ENCODE measurements at regions not wholly inside any gene's neighbourhood (a gene's known extent, or its start where the extent isn't known, plus 50 kb on each side); places are given as distances from the start of the nearest gene placed in this dataset.

DNA sequence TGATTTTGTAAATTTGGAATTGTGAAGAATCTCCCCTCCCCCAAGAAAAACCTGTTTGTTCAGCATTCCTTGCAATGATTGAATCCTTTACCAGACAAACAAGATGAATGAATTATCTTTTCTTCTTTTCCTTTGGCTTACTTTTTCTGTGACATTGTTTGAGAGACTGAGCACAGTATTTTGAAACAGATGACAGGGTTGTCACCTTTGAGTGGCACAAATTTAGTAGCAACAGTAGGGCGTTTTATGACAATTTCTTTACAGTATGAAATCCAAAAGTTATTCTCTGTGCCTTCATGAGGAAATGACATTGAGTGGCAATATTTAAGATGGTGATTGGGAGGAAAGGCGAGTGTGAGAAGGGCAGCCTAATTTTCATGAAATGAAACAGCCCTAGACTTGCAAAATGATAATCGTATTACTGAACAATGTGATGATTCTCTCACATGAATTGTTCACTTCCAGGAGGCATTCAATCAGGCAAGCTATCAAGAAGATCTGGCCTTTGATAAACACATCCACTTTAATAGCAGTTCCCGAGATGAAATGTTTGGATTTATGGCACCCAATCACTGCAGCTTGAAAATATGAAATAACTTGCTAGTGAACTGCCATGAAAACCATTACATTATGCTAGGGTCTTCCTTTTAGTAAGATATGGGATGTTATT is 68.6 kb upstream of the SCEL start:
- TF ChIP-seq, protein P1, sequence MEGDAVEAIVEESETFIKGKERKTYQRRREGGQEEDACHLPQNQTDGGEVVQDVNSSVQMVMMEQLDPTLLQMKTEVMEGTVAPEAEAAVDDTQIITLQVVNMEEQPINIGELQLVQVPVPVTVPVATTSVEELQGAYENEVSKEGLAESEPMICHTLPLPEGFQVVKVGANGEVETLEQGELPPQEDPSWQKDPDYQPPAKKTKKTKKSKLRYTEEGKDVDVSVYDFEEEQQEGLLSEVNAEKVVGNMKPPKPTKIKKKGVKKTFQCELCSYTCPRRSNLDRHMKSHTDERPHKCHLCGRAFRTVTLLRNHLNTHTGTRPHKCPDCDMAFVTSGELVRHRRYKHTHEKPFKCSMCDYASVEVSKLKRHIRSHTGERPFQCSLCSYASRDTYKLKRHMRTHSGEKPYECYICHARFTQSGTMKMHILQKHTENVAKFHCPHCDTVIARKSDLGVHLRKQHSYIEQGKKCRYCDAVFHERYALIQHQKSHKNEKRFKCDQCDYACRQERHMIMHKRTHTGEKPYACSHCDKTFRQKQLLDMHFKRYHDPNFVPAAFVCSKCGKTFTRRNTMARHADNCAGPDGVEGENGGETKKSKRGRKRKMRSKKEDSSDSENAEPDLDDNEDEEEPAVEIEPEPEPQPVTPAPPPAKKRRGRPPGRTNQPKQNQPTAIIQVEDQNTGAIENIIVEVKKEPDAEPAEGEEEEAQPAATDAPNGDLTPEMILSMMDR (IDR thresholded peaks at IDR 0.05; ENCODE audit: control insufficient read depth, extremely low read depth, insufficient read depth), result no peak
- no peak for DNase-seq (ENCODE audit: low read depth)
- no peak overlapping the region for H3K4me3 ChIP-seq (ENCODE audit: low read depth, low read length)

DNA sequence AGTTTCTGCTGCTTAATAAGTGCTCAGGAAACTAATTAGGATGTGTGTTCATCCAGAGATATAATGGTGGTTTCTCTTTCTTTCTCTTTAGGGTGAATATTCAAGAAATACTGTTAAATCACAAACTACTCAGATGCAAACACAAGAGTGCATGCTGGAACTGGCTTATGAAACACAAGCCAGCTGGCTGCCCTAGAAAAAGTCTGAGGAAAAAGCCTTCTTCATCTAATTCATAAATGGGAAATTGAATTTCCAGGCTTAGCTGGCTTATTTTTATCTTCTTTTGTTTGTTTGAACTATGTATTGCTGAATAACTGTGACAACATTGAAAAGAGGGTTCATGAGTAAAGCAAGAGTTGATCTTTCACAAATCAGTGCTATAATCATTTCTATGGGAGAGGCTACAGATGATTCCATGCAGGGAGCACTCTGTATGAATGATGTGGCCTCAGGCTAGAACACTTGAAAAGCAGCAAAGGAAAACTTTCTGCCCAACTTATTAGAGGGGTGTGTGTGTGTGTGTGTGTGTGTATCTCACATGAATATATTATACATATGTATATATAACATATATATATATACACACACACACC is 69.8 kb upstream of the SCEL start:
- no peak overlapping the region for H3K4me3 ChIP-seq (ENCODE audit: low read depth, low read length)
- no peak for DNase-seq (ENCODE audit: low read depth)
- TF ChIP-seq, protein P1 (IDR thresholded peaks at IDR 0.05; ENCODE audit: control insufficient read depth, extremely low read depth, insufficient read depth), result no peak

DNA sequence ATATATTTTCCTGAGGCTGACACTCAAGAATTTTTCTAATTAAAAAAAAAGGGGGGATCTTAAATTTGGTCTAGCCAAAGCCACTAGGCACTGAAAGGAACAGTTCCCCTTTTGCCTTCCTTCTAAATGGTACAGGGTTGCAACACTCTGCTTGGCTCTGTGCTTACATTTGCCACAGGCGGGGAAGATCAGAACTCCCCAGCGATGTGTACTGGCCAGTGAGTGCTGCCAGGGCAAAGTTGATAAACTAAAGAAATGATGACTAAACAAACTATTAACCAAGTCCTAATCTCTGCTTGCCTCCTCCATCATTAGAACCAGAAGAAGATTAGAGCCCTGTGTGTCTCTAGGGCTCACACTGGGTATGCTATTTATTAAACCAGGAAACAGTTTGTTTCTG is 75.3 kb upstream of the SCEL start:
- H3K4me3 ChIP-seq (ENCODE audit: low read depth, low read length), result no peak overlapping the region
- DNase-seq (ENCODE audit: low read depth), result peak; percentile 7
- TF ChIP-seq, protein P1 (IDR thresholded peaks at IDR 0.05; ENCODE audit: control insufficient read depth, extremely low read depth, insufficient read depth), result no peak

DNA sequence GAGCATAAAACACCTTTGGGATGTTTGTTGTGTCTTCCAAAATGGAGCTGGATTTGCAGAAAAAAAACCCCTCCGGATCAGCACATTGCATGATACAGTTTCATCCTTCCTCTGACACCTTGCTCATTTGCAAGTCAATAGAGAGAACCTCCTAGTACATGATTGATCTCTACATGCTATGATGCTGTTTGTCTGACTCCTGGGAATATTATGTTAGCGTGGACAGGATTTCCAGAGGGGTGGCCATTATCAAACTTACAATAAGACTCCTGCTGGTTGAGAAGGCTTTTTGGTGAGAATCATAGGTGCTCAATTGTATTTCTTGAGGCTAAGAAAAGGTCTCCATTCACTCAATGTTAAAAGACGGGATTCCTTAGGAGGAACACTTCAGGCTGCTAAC is 75.9 kb upstream of the SCEL start:
- no peak overlapping the region for H3K4me3 ChIP-seq (ENCODE audit: low read depth, low read length)
- DNase-seq (ENCODE audit: low read depth), result no peak
- TF ChIP-seq, protein P1 (IDR thresholded peaks at IDR 0.05; ENCODE audit: control insufficient read depth, extremely low read depth, insufficient read depth), result no peak

DNA sequence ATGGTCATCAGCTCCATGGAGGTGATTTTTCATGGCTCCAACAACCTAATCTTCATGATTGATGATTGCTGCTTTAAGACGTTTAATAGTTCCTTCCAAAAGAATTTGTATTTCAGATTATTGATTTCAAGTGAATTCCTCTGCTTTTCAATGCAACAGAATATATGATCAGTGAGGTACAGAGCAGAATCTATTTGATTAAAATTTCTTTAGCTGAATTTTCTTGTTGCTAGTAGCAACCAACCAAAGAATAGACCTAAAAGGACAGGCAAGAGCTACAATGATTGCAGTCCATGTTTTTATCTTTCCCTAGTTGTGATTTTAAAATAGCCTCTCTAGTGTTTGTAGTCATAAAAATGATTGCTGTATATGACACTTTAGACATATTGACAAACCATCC is 76.8 kb upstream of the SCEL start:
- TF ChIP-seq, protein P1 (IDR thresholded peaks at IDR 0.05; ENCODE audit: control insufficient read depth, extremely low read depth, insufficient read depth), result no peak
- DNase-seq (ENCODE audit: low read depth), result no peak
- no peak overlapping the region for H3K4me3 ChIP-seq (ENCODE audit: low read depth, low read length)

DNA sequence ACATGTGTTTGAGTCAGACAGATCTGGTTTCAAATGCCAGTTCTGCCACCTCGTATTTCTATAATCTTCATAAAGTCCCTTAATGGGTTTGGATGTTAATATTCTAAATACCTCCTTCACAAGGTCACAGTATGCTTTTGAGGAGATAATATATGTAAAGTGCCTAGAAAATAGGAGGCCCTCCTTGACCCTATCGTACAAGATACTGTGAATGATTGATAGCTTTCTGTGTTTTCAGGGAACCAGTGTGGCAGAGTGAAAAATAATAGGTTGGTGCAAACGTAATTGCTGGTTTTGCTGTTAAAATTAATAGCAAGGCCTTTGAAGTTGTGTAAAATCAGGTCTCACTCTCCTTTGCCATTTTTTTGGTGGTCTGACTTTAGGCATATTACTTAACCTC is 77.5 kb upstream of the SCEL start:
- DNase-seq (ENCODE audit: low read depth), result no peak
- TF ChIP-seq, protein P1 (IDR thresholded peaks at IDR 0.05; ENCODE audit: control insufficient read depth, extremely low read depth, insufficient read depth), result no peak
- H3K4me3 ChIP-seq (ENCODE audit: low read depth, low read length), result no peak overlapping the region

DNA sequence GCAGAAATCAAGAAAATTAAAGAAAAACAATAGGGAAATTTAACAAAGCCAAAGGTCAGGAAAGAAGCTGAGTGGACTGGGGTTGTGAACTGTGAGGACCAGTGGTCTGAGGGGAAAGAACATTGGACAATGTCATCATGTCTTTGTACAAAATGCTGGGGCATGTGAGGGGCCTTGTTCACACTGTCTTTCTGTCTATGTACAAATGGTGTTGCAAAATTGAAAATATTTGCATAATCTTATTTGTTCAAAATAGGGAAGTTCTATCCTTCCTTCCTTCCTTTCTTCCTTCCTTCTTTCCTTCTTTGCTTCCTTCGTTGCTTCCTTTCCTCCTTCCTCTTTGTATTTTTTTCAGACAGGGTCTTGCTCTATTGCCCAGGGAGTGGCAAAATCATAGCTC is 79.2 kb upstream of the SCEL start:
- no peak overlapping the region for H3K4me3 ChIP-seq (ENCODE audit: low read depth, low read length)
- TF ChIP-seq, protein P1 (IDR thresholded peaks at IDR 0.05; ENCODE audit: control insufficient read depth, extremely low read depth, insufficient read depth), result no peak
- no peak for DNase-seq (ENCODE audit: low read depth)
